ENCODE measurements at regions not wholly inside any gene's neighbourhood (a gene's known extent, or its start where the extent isn't known, plus 50 kb on each side); places are given as distances from the start of the nearest gene placed in this dataset.

- TF ChIP-seq POLR2A (IDR thresholded peaks at IDR 0.05; ENCODE audit: low read length): no peak
- no peak for TF ChIP-seq GATA1 (IDR thresholded peaks at IDR 0.05; ENCODE audit: low read depth, low read length)
These were observed 74.7 kb upstream of the SPTLC1 start for GRCh38 chr9:92189782-92190535.

Data from erythroblast (primary cell).